NT2/D1 (cell line): ENCODE measurements at regions not wholly inside any gene's neighbourhood (a gene's known extent, or its start where the extent isn't known, plus 50 kb on each side); places are given as distances from the start of the nearest gene placed in this dataset.

Source experiments
- DNase-seq: peaks from one replicate; pipeline ENCODE4 v3.0.0-alpha.2; 2011; ENCODE audit warnings: low read depth, low spot score
- H3K27me3 ChIP-seq: 2 replicates; pipeline ENCODE4 v1.6.0; 2011; ENCODE audit warnings: mild to moderate bottlenecking; ENCODE audit not compliant: insufficient read length, insufficient read depth
- H3K36me3 ChIP-seq: 2 replicates; pipeline ENCODE4 v1.6.1; 2011; ENCODE audit warnings: mild to moderate bottlenecking, low read length, mixed read lengths; ENCODE audit not compliant: insufficient read depth, insufficient read length
- H3K4me1 ChIP-seq: 2 replicates; pipeline ENCODE4 v1.5.1; 2011; ENCODE audit not compliant: insufficient read depth, insufficient read length
- H3K4me3 ChIP-seq: 2 replicates; pipeline ENCODE4 v1.5.1; 2011; ENCODE audit warnings: low read depth; ENCODE audit not compliant: insufficient read length
- H3K9ac ChIP-seq: 2 replicates; pipeline ENCODE4 v1.6.0; 2011; ENCODE audit warnings: low read depth; ENCODE audit not compliant: insufficient read length
- H3K9me3 ChIP-seq: 2 replicates; pipeline ENCODE4 v1.5.1; 2011; ENCODE audit warnings: mild to moderate bottlenecking, low read length; ENCODE audit not compliant: insufficient read depth
- SUZ12 ChIP-seq: IDR thresholded peaks from 2 replicates; pipeline ENCODE4 v1.6.1; 2011; ENCODE audit not compliant: insufficient read length, insufficient read depth; ENCODE audit errors: extremely low read depth
- YY1 ChIP-seq: IDR thresholded peaks from 2 replicates; pipeline ENCODE4 v1.6.1; 2011; ENCODE audit not compliant: insufficient read length, insufficient read depth
- ZNF274 ChIP-seq: IDR thresholded peaks from 2 replicates; pipeline ENCODE4 v1.6.1; 2011; ENCODE audit warnings: mild to moderate bottlenecking, low read depth, low read length

DNA sequence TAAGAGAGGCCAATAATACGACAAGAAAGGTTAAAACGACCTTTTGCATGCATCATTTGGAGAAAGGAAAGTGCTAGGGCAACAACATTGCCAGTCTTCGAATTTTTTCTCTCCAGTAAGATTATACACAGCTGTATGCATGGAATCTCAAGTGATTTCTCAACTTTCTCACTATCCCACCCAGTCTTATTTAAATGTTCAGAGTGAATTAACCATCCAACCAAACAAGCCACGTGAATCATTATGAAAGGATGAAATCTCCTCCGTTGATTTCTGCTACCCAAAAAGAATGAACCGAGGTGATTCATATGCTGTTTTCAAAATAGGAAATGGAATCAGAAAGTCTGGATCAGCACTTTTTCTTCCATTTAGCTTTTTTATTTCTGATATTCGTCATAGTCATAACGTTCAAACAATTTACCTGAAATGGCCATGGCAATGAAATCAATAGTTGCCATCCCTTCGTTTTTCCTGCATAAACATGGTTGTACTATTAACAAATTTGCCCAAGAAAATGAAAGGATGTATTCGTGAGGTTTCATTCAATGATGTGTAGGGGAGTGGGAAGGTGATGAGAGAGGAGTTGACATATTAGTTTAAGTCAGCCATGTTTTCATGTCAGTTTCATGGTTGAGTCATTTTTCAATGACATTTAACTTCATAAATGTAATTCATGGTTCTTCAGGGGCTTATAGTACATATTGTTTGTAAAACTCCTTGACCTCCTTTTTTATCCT is 170.9 kb upstream of the WWC1 start:
- Histone ChIP-seq H3K9ac (no peak overlapping the region), H3K4me3 (no peak overlapping the region), H3K9me3 (no peaks in the 10 kb centered on the region), H3K36me3 (no peaks in the 10 kb centered on the region), H3K27me3 (no peaks in the 10 kb centered on the region), H3K4me1 (peaks cover 5% of the 10 kb centered on the region)
- no peak for DNase-seq
- TF ChIP-seq YY1 (no peak), SUZ12 (no peak), ZNF274 (no peak)

DNA sequence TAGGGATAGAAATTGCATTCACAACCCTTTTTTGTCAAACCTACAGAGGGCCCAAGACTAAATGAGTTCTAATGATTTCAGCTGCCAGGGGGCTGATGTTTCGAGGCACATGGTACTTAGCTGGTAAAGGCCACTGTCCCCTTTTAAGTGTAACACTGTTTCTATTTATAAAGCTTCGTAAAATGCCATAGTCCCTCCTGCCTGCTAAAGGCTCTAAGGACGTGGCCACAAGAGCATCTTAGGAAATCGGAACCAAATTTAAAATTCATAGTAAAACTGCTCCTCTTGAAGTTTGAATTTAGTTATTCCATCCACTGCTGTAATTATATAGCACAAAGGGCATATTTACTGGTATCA is 170.3 kb upstream of the WWC1 start:
- Histone ChIP-seq H3K4me1 (peaks cover 5% of the 10 kb centered on the region), H3K36me3 (no peaks in the 10 kb centered on the region), H3K9me3 (no peaks in the 10 kb centered on the region), H3K9ac (no peak overlapping the region), H3K4me3 (no peak overlapping the region), H3K27me3 (no peaks in the 10 kb centered on the region)
- no peak for DNase-seq
- no peak for TF ChIP-seq ZNF274
- TF ChIP-seq YY1, result no peak
- no peak for TF ChIP-seq SUZ12

DNA sequence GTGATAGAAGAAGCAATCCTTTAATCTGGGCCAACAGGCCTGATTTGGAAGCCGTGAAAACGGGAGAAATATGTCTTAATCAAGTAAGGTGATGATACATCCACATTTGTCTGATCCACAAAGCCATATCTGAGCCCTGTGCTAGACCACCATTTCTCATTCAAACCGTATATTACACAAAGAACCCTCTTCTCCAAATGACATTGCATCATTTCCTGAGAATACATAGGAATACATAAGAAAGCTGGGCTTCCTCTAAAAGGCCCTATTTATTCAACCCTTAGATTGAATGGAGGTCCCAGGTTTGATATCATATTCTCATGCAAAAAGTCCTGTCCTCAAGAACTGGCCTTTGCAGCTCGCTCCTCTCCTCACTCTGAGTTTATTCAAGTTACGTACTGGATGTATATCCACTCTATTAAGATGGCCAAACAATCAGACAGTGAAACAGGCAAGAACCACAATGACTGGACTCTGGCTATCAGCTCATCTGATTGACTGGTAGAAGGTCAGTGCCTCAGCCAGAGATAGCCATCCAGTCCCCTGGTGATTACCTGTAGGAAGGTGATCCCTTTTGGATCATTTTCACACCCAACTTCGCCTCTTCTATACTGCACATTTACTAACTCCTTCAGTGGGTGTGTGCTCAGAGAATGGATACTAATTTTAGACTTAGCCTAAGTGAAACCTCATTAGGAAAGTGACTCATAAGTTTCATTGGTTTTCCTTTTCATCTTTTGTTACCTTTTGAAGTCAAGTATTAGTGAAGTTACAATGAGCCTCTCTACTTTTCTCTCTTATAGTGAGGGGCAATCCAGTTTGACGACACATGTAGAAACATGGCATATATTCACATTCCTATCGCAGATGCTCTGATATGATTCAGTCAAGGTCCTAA is 167.6 kb upstream of the WWC1 start:
- Histone ChIP-seq H3K4me3 (no peak overlapping the region), H3K27me3 (no peaks in the 10 kb centered on the region), H3K9ac (no peak overlapping the region), H3K9me3 (no peaks in the 10 kb centered on the region), H3K36me3 (no peaks in the 10 kb centered on the region), H3K4me1 (peaks cover 2% of the 10 kb centered on the region)
- TF ChIP-seq SUZ12, result no peak
- no peak for TF ChIP-seq YY1
- TF ChIP-seq ZNF274, result no peak
- DNase-seq, result no peak

DNA sequence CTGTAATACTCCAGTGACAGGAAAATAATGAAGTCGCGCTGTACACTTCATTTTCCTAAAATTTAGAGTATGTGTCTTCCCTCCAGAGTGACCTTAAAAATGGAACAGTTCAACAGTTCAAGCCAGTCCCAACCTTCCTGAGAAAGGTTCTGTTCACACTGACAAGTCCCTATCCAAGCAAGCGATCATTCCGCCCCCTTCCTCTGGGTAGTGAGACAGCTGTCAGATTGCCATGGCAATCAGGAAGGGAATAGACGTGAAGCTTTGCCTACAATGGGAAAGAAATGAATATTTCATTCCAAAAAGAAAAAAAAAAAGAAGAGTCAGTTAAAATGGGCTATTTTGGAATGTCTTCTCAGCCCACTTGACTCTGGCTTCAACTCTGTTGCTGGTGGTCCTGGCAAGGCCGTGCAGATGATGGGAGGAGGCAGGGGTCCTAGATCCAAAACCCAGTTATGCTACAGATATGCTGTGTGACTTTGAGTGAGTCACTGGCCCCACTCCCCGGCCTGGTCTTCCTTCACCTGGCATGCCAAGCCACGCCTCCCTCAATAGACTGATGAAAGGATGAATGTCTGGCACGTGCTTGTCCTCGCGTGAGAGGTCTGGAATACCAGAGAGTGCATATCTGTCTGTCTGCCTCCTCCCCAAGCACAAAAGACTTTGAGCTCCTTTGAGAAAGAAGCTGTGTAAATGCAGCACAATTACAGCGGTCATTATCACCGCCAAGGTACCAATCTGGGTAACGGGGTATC is 165.8 kb upstream of the WWC1 start:
- Histone ChIP-seq H3K4me1 (no peaks in the 10 kb centered on the region), H3K4me3 (no peak overlapping the region), H3K9ac (no peak overlapping the region), H3K36me3 (no peaks in the 10 kb centered on the region), H3K27me3 (no peaks in the 10 kb centered on the region), H3K9me3 (no peaks in the 10 kb centered on the region)
- no peak for DNase-seq
- TF ChIP-seq YY1, result no peak
- no peak for TF ChIP-seq ZNF274
- no peak for TF ChIP-seq SUZ12

DNA sequence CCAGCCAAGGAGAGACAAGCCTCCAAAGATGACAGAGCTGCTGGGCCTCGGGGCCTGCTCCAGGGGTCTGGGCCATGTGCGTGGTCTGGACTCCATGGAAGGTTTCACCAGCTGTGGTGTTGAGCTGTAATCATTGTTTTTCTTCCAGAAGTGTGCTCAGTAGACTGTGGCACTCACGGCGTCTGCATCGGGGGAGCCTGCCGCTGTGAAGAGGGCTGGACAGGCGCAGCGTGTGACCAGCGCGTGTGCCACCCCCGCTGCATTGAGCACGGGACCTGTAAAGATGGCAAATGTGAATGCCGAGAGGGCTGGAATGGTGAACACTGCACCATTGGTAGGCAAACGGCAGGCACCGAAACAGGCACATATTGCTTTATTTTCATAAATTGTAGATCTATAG is 164.8 kb upstream of the WWC1 start:
- Histone ChIP-seq H3K27me3 (no peaks in the 10 kb centered on the region), H3K4me1 (no peaks in the 10 kb centered on the region), H3K4me3 (no peak overlapping the region), H3K9ac (no peak overlapping the region), H3K9me3 (no peaks in the 10 kb centered on the region), H3K36me3 (no peaks in the 10 kb centered on the region)
- no peak for DNase-seq
- no peak for TF ChIP-seq ZNF274
- TF ChIP-seq SUZ12, result no peak
- TF ChIP-seq YY1, result no peak

DNA sequence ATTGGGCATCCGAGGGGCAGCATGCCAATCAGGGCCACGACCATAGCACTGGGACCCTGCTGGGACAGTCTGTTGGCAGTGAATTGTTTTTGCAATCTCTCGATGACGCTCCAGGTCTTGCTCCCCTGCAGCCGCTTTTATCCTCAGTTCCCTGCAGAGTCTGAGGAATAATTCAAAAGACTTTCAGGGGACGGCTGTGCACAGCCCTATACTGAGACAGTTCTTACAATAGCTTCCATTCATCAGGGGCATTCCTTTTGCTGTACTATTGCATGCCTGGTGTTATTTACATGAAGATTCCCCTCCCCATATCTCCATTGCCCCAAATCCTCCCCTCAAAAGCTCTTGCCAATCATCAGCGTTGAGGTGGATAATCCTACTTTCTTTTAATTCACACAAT is 163.3 kb upstream of the WWC1 start:
- no peak for DNase-seq
- Histone ChIP-seq H3K9ac (no peak overlapping the region), H3K27me3 (no peaks in the 10 kb centered on the region), H3K9me3 (no peaks in the 10 kb centered on the region), H3K4me1 (no peaks in the 10 kb centered on the region), H3K4me3 (no peak overlapping the region), H3K36me3 (no peaks in the 10 kb centered on the region)
- TF ChIP-seq SUZ12 (no peak), YY1 (no peak), ZNF274 (no peak)

DNA sequence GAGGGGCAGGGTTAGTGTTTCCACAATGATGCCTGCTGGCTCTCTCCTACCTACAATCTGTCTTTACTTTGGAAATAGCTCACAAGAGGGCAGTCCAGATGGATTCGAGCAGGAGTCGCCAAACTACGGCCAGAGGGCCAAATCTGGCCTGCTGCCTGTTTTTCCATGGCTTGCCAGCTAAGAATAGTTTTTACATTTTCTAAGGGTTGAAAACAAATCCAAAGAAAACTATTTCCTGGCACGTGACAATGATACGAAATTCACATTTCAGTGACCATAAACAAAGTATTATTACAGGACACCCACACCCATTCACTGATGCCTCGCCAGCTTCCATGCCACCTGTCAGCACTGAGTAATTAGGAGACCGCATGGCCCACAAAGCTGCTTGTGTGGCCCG is 162.9 kb upstream of the WWC1 start:
- no peaks in the 10 kb centered on the region for H3K27me3 ChIP-seq
- no peaks in the 10 kb centered on the region for H3K9me3 ChIP-seq
- no peak overlapping the region for H3K4me3 ChIP-seq
- no peak for DNase-seq
- no peak for TF ChIP-seq YY1
- no peak for TF ChIP-seq ZNF274
- no peak for TF ChIP-seq SUZ12
- H3K36me3 ChIP-seq, result no peaks in the 10 kb centered on the region
- no peaks in the 10 kb centered on the region for H3K4me1 ChIP-seq
- H3K9ac ChIP-seq, result no peak overlapping the region
